ENCODE measurements at regions not wholly inside any gene's neighbourhood (a gene's known extent, or its start where the extent isn't known, plus 50 kb on each side); places are given as distances from the start of the nearest gene placed in this dataset.
"Not testable (repeated sequence)": the region's sequence is repeated elsewhere in the genome, so short reads cannot be mapped to it uniquely, and the experiment has no call there.

- DNase-seq (ENCODE audit: low read depth, low spot score) = not testable (repeated sequence)
Measured at GRCh38 chr9:26492608-26493521, 399.7 kb downstream of the CAAP1 start.

GRCh38 chr9:26491922-26492607 lies 400.5 kb downstream of the CAAP1 start:
- not testable (repeated sequence) for DNase-seq (ENCODE audit: low read depth, low spot score)

- DNase-seq (ENCODE audit: low read depth, low spot score) = no peak
Measured at GRCh38 chr9:26483991-26484390, 408.6 kb downstream of the CAAP1 start.

GRCh38 chr9:26477963-26478362 lies 414.6 kb downstream of the CAAP1 start:
- DNase-seq (ENCODE audit: low read depth, low spot score) = no peak

DNA sequence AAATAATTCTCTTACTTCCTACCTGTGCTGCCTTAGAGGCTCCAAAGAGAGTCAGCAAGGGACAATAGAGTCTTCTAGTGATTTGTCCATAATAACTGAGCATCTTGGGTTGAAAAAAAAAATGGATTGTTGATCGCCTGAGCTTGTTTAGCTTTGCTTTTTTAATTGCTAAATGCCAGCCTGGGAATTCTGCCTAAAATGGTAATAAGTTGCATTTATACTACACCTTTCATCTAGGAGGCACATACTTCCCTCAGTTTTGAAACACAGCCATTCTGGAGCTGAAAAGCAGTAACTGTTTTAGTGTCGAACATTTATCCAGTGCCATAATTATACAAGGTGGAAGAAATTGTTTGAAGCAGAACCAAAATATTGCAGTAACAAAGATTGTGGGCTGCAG lies 421.3 kb downstream of the CAAP1 start:
- no peak for DNase-seq (ENCODE audit: low read depth, low spot score)

DNA sequence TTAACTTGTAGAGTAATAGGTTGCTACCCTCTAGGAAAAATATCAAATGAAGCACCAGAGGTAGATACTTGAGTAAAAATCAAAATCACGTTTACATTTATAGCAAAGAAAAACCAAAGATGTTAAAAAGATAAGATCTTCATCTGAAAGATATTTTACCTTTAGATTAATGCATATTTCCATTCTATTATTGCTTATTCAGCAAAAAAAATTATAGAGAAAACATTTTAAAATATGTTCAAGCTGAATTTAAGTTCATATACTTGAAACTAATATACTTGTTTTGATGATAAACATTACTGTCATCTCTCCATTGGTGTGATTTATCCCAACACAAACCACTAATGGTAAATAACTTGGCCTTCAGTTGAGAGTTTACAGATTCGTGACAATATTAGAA lies 422.3 kb downstream of the CAAP1 start:
- no peak for DNase-seq (ENCODE audit: low read depth, low spot score)

GRCh38 chr9:26463837-26464236 lies 428.8 kb downstream of the CAAP1 start:
- no peak for DNase-seq (ENCODE audit: low read depth, low spot score)

DNA sequence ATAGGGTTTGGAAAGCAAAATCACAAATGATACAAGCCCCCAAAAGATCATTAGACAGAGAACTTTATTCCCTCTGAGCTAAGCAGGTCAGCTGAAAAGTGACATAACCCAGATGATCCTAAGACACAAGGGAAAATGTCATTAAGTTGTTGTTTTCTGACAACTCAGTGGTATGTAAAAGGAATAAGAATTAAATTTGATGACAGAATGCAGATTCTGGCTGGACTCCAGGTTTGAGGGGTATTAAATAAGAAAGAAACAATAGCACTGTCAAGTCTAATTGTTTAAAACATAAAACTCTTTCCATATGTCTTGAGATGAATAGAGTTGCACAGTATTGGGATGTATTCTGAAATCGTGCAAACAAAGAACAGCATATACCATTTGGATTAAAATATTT lies 429.9 kb downstream of the CAAP1 start:
- DNase-seq (ENCODE audit: low read depth, low spot score) = no peak

DNA sequence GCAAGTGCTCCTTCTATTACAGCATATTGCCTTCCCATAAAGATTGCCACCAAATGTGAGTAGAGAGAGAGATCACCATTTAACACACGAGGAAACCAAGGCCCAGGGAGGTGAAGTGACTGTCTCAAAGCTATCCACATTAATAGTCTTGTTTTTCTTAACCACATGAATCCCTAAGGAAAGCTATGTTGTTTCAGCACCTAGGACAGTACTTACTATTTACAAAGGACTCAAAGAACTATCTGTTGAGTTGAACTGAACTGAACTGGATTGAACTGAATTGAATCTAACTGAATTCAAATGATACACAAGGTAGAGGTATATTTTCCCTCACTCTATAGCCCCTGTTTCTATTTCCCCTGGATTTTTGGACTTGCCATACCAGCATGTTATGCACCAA lies 430.4 kb downstream of the CAAP1 start:
- peak; percentile 12 for DNase-seq (ENCODE audit: low read depth, low spot score)

- no peak for DNase-seq (ENCODE audit: low read depth, low spot score)
Measured at GRCh38 chr9:26460624-26461023, 432.0 kb downstream of the CAAP1 start.

DNA sequence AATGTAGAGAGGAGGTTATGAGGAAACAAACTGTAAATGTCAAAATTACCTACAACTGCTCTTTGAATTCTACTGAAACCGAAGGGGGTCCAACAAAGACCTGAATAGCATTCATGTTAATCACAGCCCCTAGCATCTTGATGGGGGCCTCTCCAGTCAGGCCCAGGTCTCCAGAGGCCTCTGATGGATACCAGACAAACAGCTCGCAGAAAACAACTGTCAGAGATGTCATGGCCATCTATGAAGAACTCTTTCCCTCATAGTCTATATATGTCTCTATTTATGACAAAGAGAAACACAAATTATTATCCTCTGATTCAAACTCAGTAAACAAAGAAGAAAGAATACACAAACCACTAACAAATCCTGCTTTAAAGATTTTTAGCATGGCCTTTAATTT lies 432.6 kb downstream of the CAAP1 start:
- no peak for DNase-seq (ENCODE audit: low read depth, low spot score)

DNA sequence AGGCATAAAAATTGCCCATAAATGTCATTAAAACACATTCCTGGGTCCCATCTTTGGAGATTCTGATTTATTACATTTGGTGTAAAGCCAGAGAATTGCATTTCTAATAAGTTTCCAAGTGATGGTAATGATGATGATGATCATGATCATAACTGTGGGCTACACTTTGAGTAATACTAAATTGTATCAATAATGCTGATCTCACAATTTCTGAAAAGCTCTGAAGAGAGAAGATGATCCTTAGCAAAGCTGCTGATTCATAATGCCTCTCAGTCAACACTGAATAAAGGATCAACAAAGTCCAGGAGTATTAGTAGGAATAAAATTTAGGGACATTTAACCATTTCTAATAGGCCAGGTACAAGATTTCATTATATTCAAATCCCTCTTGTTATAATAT lies 434.5 kb downstream of the CAAP1 start:
- no peak for DNase-seq (ENCODE audit: low read depth, low spot score)

- DNase-seq (ENCODE audit: low read depth, low spot score) = no peak
Measured at GRCh38 chr9:26457151-26457550, 435.5 kb downstream of the CAAP1 start.

GRCh38 chr9:26439061-26439624 lies 453.5 kb downstream of the CAAP1 start:
- DNase-seq (ENCODE audit: low read depth, low spot score) = no peak

GRCh38 chr9:26437056-26437711 lies 455.4 kb downstream of the CAAP1 start:
- no peak for DNase-seq (ENCODE audit: low read depth, low spot score)

DNA sequence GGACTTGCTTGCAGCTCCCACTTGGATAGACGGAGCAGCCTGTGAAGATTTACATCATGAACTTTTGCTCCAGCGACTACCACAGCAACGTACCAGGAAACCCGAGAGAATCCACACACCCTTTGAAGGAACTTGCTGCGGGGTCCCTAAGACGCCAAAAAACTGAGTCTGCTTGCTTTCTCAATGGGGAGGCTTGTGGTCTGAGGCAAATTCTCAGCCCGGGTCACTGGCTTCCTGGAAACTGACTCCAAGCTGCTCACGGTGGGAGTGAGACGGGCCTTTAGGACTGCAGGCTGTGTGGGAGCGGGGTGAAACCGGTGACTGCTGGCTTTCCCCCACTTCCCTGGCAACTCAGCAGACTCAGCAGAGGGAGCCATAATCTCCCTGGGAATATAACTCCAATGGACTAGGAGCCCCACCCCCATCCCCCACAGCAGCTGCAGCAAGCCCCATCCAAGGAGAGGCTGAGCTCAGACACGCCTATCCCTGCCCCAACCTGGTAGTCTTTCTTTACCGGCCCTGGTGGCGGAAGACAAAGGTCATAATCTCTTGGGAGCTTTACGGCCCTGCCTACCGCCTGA lies 466.0 kb downstream of the CAAP1 start:
- DNase-seq (ENCODE audit: low read depth, low spot score) = peak; percentile 17

DNA sequence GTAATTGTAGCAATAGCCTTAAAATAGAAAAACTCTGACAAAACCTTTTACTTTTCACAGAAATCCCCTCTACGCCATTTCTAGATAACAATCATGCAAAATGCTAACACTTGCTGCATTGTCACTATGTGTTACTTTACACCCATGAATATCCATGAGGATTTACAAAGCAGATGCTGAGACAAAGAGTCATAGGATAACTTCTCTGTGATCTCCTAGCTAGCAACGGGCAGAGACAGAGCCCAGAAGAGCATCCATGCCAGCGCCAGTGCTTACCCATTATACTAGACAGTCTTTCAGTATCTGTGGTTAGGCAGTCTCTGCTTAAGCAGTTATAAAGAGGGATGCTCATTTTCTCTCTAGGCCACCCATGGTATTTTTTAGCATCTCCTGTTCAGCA lies 474.1 kb downstream of the CAAP1 start:
- DNase-seq (ENCODE audit: low read depth, low spot score) = no peak

DNA sequence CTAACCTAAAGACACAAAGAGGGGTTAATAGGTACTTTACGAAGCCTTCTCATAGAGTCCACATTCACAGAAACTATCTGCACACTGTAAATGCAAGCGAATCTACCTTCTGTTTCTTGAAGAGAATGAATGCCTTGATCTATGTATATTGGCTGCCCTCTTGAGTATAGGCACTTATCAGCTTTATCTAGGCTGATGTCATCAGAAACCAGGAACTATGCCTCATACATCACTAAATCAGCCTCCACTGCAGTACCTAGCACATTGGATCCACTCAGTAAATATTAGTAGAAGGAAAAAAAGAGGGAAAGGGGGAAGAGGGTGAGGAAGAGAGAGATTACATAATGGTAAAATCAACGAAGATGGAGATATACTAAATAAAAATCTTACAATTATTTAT lies 477.1 kb downstream of the CAAP1 start:
- no peak for DNase-seq (ENCODE audit: low read depth, low spot score)

- DNase-seq (ENCODE audit: low read depth, low spot score) = no peak
Measured at GRCh38 chr9:26413611-26414010, 479.0 kb downstream of the CAAP1 start.

GRCh38 chr9:26412446-26412845 lies 480.2 kb downstream of the CAAP1 start:
- no peak for DNase-seq (ENCODE audit: low read depth, low spot score)

GRCh38 chr9:26406676-26407075 lies 485.9 kb downstream of the CAAP1 start:
- DNase-seq (ENCODE audit: low read depth, low spot score) = no peak

- no peak for DNase-seq (ENCODE audit: low read depth, low spot score)
Measured at GRCh38 chr9:26399556-26399955, 493.0 kb downstream of the CAAP1 start.
